CD14-positive monocyte (primary cell): ENCODE measurements at regions not wholly inside any gene's neighbourhood (a gene's known extent, or its start where the extent isn't known, plus 50 kb on each side); places are given as distances from the start of the nearest gene placed in this dataset.

Source experiments
- DNase-seq, 3 donors: peaks; one replicate each; pipeline ENCODE4 v3.0.0-alpha.2; 2011 to 2022
- H2AFZ ChIP-seq: 2 replicates; pipeline ENCODE4 v1.6.0; 2012; ENCODE audit warnings: mild to moderate bottlenecking, low read depth, low read length, inconsistent platforms; ENCODE audit not compliant: insufficient read depth, poor library complexity, severe bottlenecking
- H3K27ac ChIP-seq, 2 donors: 1 replicate in 1 of 2; 2 replicates in 1 of 2; pipeline ENCODE4 v1.5.1; 2012 to 2013; ENCODE audit warnings: low read length in 2 of 2, control low read depth in 1 of 2, inconsistent platforms in 1 of 2, low read depth in 1 of 2, mild to moderate bottlenecking in 1 of 2
- H3K27me3 ChIP-seq, 2 donors: one replicate each; pipeline versions ENCODE4 v1.6.0 to v1.6.1; 2011 to 2013; ENCODE audit warnings: low read length in 2 of 2; ENCODE audit not compliant: control insufficient read depth in 2 of 2, insufficient read depth in 2 of 2
- H3K36me3 ChIP-seq, 2 donors: replicated peaks in 1 of 2; 1 replicate in 1 of 2; 2 replicates in 1 of 2; pipeline versions ENCODE4 v1.5.1 to v1.6.1; 2012 to 2013; ENCODE audit warnings: low read length in 2 of 2, control low read depth in 1 of 2, inconsistent platforms in 1 of 2, mild to moderate bottlenecking in 1 of 2; ENCODE audit not compliant: insufficient read depth in 2 of 2, control insufficient read depth in 1 of 2
- H3K4me1 ChIP-seq, 2 donors: 1 replicate in 1 of 2; 2 replicates in 1 of 2; pipeline versions ENCODE4 v1.5.1 to v1.6.1; 2012 to 2013; ENCODE audit warnings: low read length in 2 of 2, control low read depth in 1 of 2, inconsistent platforms in 1 of 2, mild to moderate bottlenecking in 1 of 2, moderate library complexity in 1 of 2; ENCODE audit not compliant: insufficient read depth in 2 of 2, control insufficient read depth in 1 of 2
- H3K4me2 ChIP-seq: replicated peaks from 2 replicates; pipeline ENCODE3; 2012; ENCODE audit warnings: low read length, moderate library complexity, mild to moderate bottlenecking; ENCODE audit not compliant: poor library complexity, severe bottlenecking; ENCODE audit errors: extremely low read depth
- H3K4me3 ChIP-seq, 3 experiments: fragments of 200-600 bp in 1 of 3; sonication (generic) in 1 of 3; replicated peaks in 1 of 3; 1 replicate in 2 of 3; 2 replicates in 1 of 3; pipeline ENCODE4 v1.5.1; 2011 to 2013; ENCODE audit warnings: low read length in 3 of 3, mild to moderate bottlenecking in 3 of 3, control low read depth in 2 of 3, low read depth in 2 of 3, inconsistent platforms in 1 of 3, moderate library complexity in 1 of 3
- H3K79me2 ChIP-seq: 2 replicates; pipeline ENCODE4 v1.6.0; 2012; ENCODE audit warnings: mild to moderate bottlenecking, control low read depth, inconsistent platforms, low read length, moderate library complexity; ENCODE audit not compliant: insufficient read depth
- H3K9ac ChIP-seq: 2 replicates; pipeline ENCODE4 v1.6.0; 2017; ENCODE audit warnings: low read length, mild to moderate bottlenecking; ENCODE audit not compliant: insufficient read depth, poor library complexity, severe bottlenecking
- H3K9me3 ChIP-seq, 2 donors: replicated peaks in 1 of 2; 1 replicate in 1 of 2; 2 replicates in 1 of 2; pipeline versions ENCODE4 v1.5.1 to v1.6.1; 2012 to 2013; ENCODE audit warnings: low read length in 2 of 2, control low read depth in 1 of 2; ENCODE audit not compliant: control insufficient read depth in 1 of 2, insufficient read depth in 1 of 2
- H4K20me1 ChIP-seq: 2 replicates; pipeline ENCODE4 v1.6.0; 2012; ENCODE audit warnings: mild to moderate bottlenecking, low read length, control low read depth, moderate library complexity; ENCODE audit not compliant: insufficient read depth
- H3K27ac Mint-ChIP-seq, 7 donors: one replicate each; pipeline ENCODE4 v1.8.0; 2020; ENCODE audit warnings: mild to moderate bottlenecking in 7 of 7, mixed read lengths in 7 of 7, moderate library complexity in 6 of 7, inconsistent platforms in 2 of 7
- H3K27me3 Mint-ChIP-seq, 3 donors: one replicate each; pipeline ENCODE4 v1.8.0; 2021 to 2022; ENCODE audit warnings: low read depth in 3 of 3, mild to moderate bottlenecking in 3 of 3, mixed read lengths in 3 of 3, moderate library complexity in 3 of 3, inconsistent platforms in 1 of 3
- H3K36me3 Mint-ChIP-seq, 2 donors: one replicate each; pipeline ENCODE4 v1.8.0; 2020; ENCODE audit warnings: mixed read lengths in 2 of 2, inconsistent platforms in 1 of 2, mild to moderate bottlenecking in 1 of 2
- H3K4me1 Mint-ChIP-seq: one replicate; pipeline ENCODE4 v1.8.0; 2020; ENCODE audit warnings: mild to moderate bottlenecking, mixed read lengths
- H3K4me3 Mint-ChIP-seq, 2 donors: one replicate each; pipeline ENCODE4 v1.8.0; 2020; ENCODE audit warnings: mild to moderate bottlenecking in 2 of 2, mixed read lengths in 2 of 2, moderate library complexity in 1 of 2
- H3K9me3 Mint-ChIP-seq, 7 donors: one replicate each; pipeline ENCODE4 v1.8.0; 2020 to 2022; ENCODE audit warnings: mixed read lengths in 7 of 7, mild to moderate bottlenecking in 6 of 7, moderate library complexity in 6 of 7, inconsistent platforms in 2 of 7
- WGBS: methylation state at CpG from one replicate; pipeline ENCODE4 v1.1.5; 2013; ENCODE audit warnings: missing lambda C conversion rate; ENCODE audit not compliant: insufficient coverage; 5-methylcytosine and 5-hydroxymethylcytosine counted together
- intact Hi-C, 2 donors: fragments of 100-400 bp; cut with micrococcal nuclease; formaldehyde crosslinking; loops; one replicate each; pipeline versions ENCODE4 v1.15.0 to v1.15.1; 2023
- TF ChIP-seq, protein P1 (sequence below): fragments of 200-600 bp; IDR thresholded peaks from one replicate; pipeline ENCODE4 v1.8.0; 2022; ENCODE audit warnings: antibody characterized with exemption, mild to moderate bottlenecking

DNA sequence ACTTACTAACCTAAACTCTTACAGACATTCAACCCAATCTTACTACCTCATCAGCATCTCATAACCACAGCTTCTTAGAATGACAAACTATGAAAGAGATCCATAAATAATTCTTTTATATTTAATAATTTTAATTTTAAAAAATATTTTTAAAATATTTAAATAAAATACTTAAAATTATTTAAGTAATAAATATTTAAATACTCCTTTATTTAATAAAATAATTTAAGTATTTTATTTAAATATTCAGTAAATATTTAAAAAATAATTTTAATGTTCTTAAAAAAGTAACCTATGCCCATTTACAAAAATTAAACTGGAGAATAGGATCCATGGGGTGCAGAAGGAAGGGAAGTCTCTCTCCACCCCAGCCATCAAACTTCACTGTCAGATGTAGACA lies 627.3 kb upstream of the MGMT start:
- H3K9ac ChIP-seq, result no peak overlapping the region
- H3K9me3 ChIP-seq, result no peaks in the 10 kb centered on the region
- H3K4me1 ChIP-seq, result no peaks in the 10 kb centered on the region
- no peaks in the 10 kb centered on the region for H3K79me2 ChIP-seq
- TF ChIP-seq, protein P1, sequence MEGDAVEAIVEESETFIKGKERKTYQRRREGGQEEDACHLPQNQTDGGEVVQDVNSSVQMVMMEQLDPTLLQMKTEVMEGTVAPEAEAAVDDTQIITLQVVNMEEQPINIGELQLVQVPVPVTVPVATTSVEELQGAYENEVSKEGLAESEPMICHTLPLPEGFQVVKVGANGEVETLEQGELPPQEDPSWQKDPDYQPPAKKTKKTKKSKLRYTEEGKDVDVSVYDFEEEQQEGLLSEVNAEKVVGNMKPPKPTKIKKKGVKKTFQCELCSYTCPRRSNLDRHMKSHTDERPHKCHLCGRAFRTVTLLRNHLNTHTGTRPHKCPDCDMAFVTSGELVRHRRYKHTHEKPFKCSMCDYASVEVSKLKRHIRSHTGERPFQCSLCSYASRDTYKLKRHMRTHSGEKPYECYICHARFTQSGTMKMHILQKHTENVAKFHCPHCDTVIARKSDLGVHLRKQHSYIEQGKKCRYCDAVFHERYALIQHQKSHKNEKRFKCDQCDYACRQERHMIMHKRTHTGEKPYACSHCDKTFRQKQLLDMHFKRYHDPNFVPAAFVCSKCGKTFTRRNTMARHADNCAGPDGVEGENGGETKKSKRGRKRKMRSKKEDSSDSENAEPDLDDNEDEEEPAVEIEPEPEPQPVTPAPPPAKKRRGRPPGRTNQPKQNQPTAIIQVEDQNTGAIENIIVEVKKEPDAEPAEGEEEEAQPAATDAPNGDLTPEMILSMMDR, result no peak
- H3K4me1 Mint-ChIP-seq, result no peaks in the 10 kb centered on the region
- no peaks in the 10 kb centered on the region for H3K27me3 ChIP-seq
- H4K20me1 ChIP-seq, result no peaks in the 10 kb centered on the region
- H3K36me3 ChIP-seq, result no peaks in the 10 kb centered on the region
- no peak overlapping the region for H3K4me2 ChIP-seq
- H3K9me3 Mint-ChIP-seq, result no peaks in the 10 kb centered on the region
- no peak overlapping the region for H3K27ac Mint-ChIP-seq
- no peak for DNase-seq
- no peak overlapping the region for H3K27ac ChIP-seq
- H3K4me3 Mint-ChIP-seq, result no peak overlapping the region
- H3K4me3 ChIP-seq, result no peak overlapping the region
- no peaks in the 10 kb centered on the region for H3K36me3 Mint-ChIP-seq
- H3K27me3 Mint-ChIP-seq, result peaks cover 2 to 8% (median 4%) of the 10 kb centered on the region in 3 donors
- H2AFZ ChIP-seq, result no peak overlapping the region
- intact Hi-C loops, result no loop called here

DNA sequence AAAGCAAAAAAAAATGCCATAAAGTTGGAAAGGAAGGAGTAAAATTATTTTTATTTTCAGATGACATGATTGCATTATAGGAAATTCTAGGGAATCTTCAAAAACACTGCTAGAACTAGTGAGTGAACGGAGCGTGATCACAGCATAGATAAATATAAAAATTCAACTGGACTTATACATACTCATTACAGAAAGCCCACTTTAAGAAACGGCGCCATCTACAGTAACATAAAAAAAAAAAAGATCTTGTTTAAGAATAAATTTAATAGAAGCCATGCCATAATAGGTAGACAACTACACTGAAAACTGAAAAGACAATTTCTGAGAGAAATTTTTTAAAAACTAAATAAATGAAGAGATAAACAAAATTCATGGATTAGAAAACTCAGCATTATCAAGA lies 623.1 kb upstream of the MGMT start:
- Histone ChIP-seq H3K4me3 (no peak overlapping the region), H3K27me3 (no peaks in the 10 kb centered on the region), H3K9ac (no peak overlapping the region), H3K9me3 (no peaks in the 10 kb centered on the region), H3K4me1 (no peaks in the 10 kb centered on the region), H3K4me2 (no peak overlapping the region), H4K20me1 (no peaks in the 10 kb centered on the region), H3K36me3 (no peaks in the 10 kb centered on the region), H3K79me2 (no peaks in the 10 kb centered on the region), H3K27ac (no peak overlapping the region), H2AFZ (no peak overlapping the region)
- peaks cover 2 to 5% (median 2%) of the 10 kb centered on the region in 3 donors for H3K27me3 Mint-ChIP-seq
- TF ChIP-seq, protein P1, result no peak
- H3K27ac Mint-ChIP-seq, result no peak overlapping the region
- no CpG with 5 or more reads among the region's 4 CpGs for WGBS
- no peaks in the 10 kb centered on the region for H3K4me1 Mint-ChIP-seq
- no peak overlapping the region for H3K4me3 Mint-ChIP-seq
- H3K9me3 Mint-ChIP-seq, result no peaks in the 10 kb centered on the region
- no peak for DNase-seq
- no peaks in the 10 kb centered on the region for H3K36me3 Mint-ChIP-seq
- intact Hi-C loops, result no loop called here
